Endodermal cell (in vitro differentiated cells): ENCODE measurements at regions not wholly inside any gene's neighbourhood (a gene's known extent, or its start where the extent isn't known, plus 50 kb on each side); places are given as distances from the start of the nearest gene placed in this dataset.

Source experiments
- DNase-seq: peaks from one replicate; pipeline ENCODE4 v3.0.0-alpha.2; 2017
- H3K27ac ChIP-seq: 2 replicates; pipeline ENCODE4 v1.5.1; 2013; ENCODE audit warnings: mild to moderate bottlenecking, low read depth, low read length, moderate library complexity
- H3K27me3 ChIP-seq: 2 replicates; pipeline ENCODE4 v1.6.1; 2013; ENCODE audit warnings: mild to moderate bottlenecking, low read length, moderate library complexity; ENCODE audit not compliant: insufficient read depth, control insufficient read depth, poor library complexity, severe bottlenecking
- H3K36me3 ChIP-seq: 2 replicates; pipeline ENCODE4 v1.7.0; 2013; ENCODE audit warnings: mild to moderate bottlenecking, low read length, moderate library complexity; ENCODE audit not compliant: control insufficient read depth, insufficient read depth
- H3K4me1 ChIP-seq: one replicate; pipeline ENCODE4 v1.7.0; 2013; ENCODE audit warnings: low read length; ENCODE audit not compliant: control insufficient read depth, insufficient read depth
- H3K4me3 ChIP-seq: 2 replicates; pipeline ENCODE4 v1.5.1; 2013; ENCODE audit warnings: mild to moderate bottlenecking, low read length, moderate library complexity
- H3K9ac ChIP-seq: 2 replicates; pipeline ENCODE4 v1.6.1; 2013; ENCODE audit warnings: mild to moderate bottlenecking, low read length, moderate library complexity; ENCODE audit not compliant: poor library complexity, severe bottlenecking; ENCODE audit errors: extremely low read depth
- H3K9me3 ChIP-seq: 2 replicates; pipeline ENCODE4 v1.6.1; 2013; ENCODE audit warnings: mild to moderate bottlenecking, low read length, moderate library complexity; ENCODE audit not compliant: control insufficient read depth
- H3K27ac Mint-ChIP-seq: 2 replicates; pipeline ENCODE4 v1.8.0; 2020; ENCODE audit warnings: mixed read lengths
- H3K27me3 Mint-ChIP-seq: 2 replicates; pipeline ENCODE4 v1.8.0; 2021; ENCODE audit warnings: mild to moderate bottlenecking, mixed read lengths; ENCODE audit not compliant: insufficient read depth
- H3K36me3 Mint-ChIP-seq: 2 replicates; pipeline ENCODE4 v1.8.0; 2020; ENCODE audit warnings: low read depth, mixed read lengths
- H3K4me1 Mint-ChIP-seq: 2 replicates; pipeline ENCODE4 v1.8.0; 2020; ENCODE audit warnings: mixed read lengths
- H3K4me3 Mint-ChIP-seq: 2 replicates; pipeline ENCODE4 v1.8.0; 2020; ENCODE audit warnings: mild to moderate bottlenecking, moderate library complexity, mixed read lengths
- H3K9me3 Mint-ChIP-seq: 2 replicates; pipeline ENCODE4 v1.8.0; 2020; ENCODE audit warnings: mild to moderate bottlenecking, mixed read lengths
- CTCF ChIP-seq: fragments of 200-600 bp; sonication (generic); conservative IDR thresholded peaks from 2 replicates; pipeline ENCODE4 v1.5.0; 2021; ENCODE audit warnings: antibody characterized with exemption, mild to moderate bottlenecking
- WGBS, 2 experiments: methylation state at CpG; one replicate each; pipeline versions ENCODE4 v1.1.5 to v1.1.7; 2013; ENCODE audit warnings: missing lambda C conversion rate in 2 of 2, mixed read lengths in 1 of 2; ENCODE audit not compliant: insufficient coverage in 1 of 2, insufficient read length in 1 of 2; 5-methylcytosine and 5-hydroxymethylcytosine counted together

- Mint-ChIP-seq H3K36me3 (no peaks in the 10 kb centered on the region), H3K9me3 (no peaks in the 10 kb centered on the region), H3K4me3 (no peak overlapping the region), H3K27me3 (no peaks in the 10 kb centered on the region), H3K27ac (no peak overlapping the region), H3K4me1 (no peaks in the 10 kb centered on the region)
- no peaks in the 10 kb centered on the region for H3K9me3 ChIP-seq
- H3K36me3 ChIP-seq, result no peaks in the 10 kb centered on the region
- H3K27me3 ChIP-seq, result no peaks in the 10 kb centered on the region
- TF ChIP-seq CTCF, result no peak
- H3K27ac ChIP-seq, result no peak overlapping the region
- no peaks in the 10 kb centered on the region for H3K4me1 ChIP-seq
- no peak for DNase-seq
- WGBS, 2 experiments, result 80 to 91% methylated on average over 3 of the region's 3 CpGs
- no peak overlapping the region for H3K9ac ChIP-seq
- H3K4me3 ChIP-seq, result no peak overlapping the region
Observed at GRCh38 chr13:31862828-31863227, 123.5 kb downstream of the RXFP2 start.

GRCh38 chr13:31864307-31864706 lies 125.0 kb downstream of the RXFP2 start:
- H3K27me3 ChIP-seq, result no peaks in the 10 kb centered on the region
- no peaks in the 10 kb centered on the region for H3K36me3 ChIP-seq
- H3K4me3 Mint-ChIP-seq, result no peak overlapping the region
- no peak overlapping the region for H3K27ac ChIP-seq
- no peaks in the 10 kb centered on the region for H3K9me3 ChIP-seq
- TF ChIP-seq CTCF, result no peak
- no peak for DNase-seq
- no peak overlapping the region for H3K27ac Mint-ChIP-seq
- H3K4me1 Mint-ChIP-seq, result no peaks in the 10 kb centered on the region
- no peak overlapping the region for H3K4me3 ChIP-seq
- H3K9me3 Mint-ChIP-seq, result no peaks in the 10 kb centered on the region
- no peaks in the 10 kb centered on the region for H3K36me3 Mint-ChIP-seq
- H3K4me1 ChIP-seq, result no peaks in the 10 kb centered on the region
- H3K27me3 Mint-ChIP-seq, result no peaks in the 10 kb centered on the region
- no peak overlapping the region for H3K9ac ChIP-seq
- WGBS, 2 experiments, result 98 to 100% methylated on average over 1 to 2 of the region's 2 CpGs

- Histone ChIP-seq H3K36me3 (no peaks in the 10 kb centered on the region), H3K9ac (no peak overlapping the region), H3K4me3 (no peak overlapping the region), H3K27me3 (no peaks in the 10 kb centered on the region), H3K9me3 (no peaks in the 10 kb centered on the region), H3K4me1 (no peaks in the 10 kb centered on the region), H3K27ac (no peak overlapping the region)
- Mint-ChIP-seq H3K9me3 (no peaks in the 10 kb centered on the region), H3K4me3 (no peak overlapping the region), H3K27me3 (no peaks in the 10 kb centered on the region), H3K4me1 (no peaks in the 10 kb centered on the region), H3K36me3 (no peaks in the 10 kb centered on the region), H3K27ac (no peak overlapping the region)
- TF ChIP-seq CTCF, result no peak
- no peak for DNase-seq
Observed at GRCh38 chr13:31866099-31866498, 126.8 kb downstream of the RXFP2 start.
